ENCODE measurements at regions not wholly inside any gene's neighbourhood (a gene's known extent, or its start where the extent isn't known, plus 50 kb on each side); places are given as distances from the start of the nearest gene placed in this dataset.

DNA sequence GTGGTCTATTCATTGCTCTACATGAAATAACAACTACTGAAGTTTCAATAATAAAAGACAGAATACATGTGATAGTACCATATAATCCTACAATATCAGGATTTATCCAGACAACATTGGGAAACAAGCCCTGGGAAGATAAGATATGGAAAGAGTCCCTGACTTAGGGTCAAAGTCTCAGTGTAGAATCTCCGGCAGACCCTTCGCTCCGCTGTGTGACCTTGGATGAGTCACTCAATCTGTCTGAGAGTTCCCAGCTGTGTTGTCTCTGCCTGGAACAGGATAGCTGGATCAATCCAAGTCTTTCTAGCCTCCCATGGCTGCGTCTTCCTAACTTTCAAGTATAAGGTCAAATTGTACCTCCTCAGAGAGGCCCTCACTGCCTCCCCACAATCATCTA, 335.9 kb downstream of the TMEM114 start:
- Mint-ChIP-seq H3K4me3 (no peak overlapping the region), H3K9me3 (no peaks in the 10 kb centered on the region), H3K4me1 (peaks cover 19% of the 10 kb centered on the region), H3K27ac (no peak overlapping the region), H3K27me3 (ENCODE audit: insufficient read depth, low read depth, poor library complexity) (peaks cover 13% of the 10 kb centered on the region), H3K36me3 (ENCODE audit: low read depth) (no peaks in the 10 kb centered on the region)
- Histone ChIP-seq H3K36me3 (ENCODE audit: insufficient read depth) (no peaks in the 10 kb centered on the region), H3K9me2 (ENCODE audit: insufficient read depth) (no peaks in the 10 kb centered on the region), H4K20me1 (replicated peaks; ENCODE audit: insufficient read depth) (no peaks in the 10 kb centered on the region), H2AFZ (no peak overlapping the region), H3K27ac (ENCODE audit: low read depth) (no peak overlapping the region), H3K4me1 (ENCODE audit: insufficient read depth) (no peaks in the 10 kb centered on the region; the same call in 1 of the 2 replicates), H3K27me3 (ENCODE audit: insufficient read depth) (no peaks in the 10 kb centered on the region), H3K79me2 (replicated peaks; ENCODE audit: insufficient read depth) (no peaks in the 10 kb centered on the region), H3K4me2 (no peak overlapping the region), H3F3A (replicated peaks; ENCODE audit: low read depth) (no peaks in the 10 kb centered on the region), H3K4me3 (no peak overlapping the region)
- no peak for DNase-seq (ENCODE audit: low spot score)
- no peak for ATAC-seq
- TF ChIP-seq JUNB (IDR thresholded peaks at IDR 0.05; ENCODE audit: unreplicated experiment) (no peak), ZNF114 (CRISPR knock-in tag; IDR thresholded peaks at IDR 0.05) (no peak), CREB1 (CRISPR knock-in tag; IDR thresholded peaks at IDR 0.05; ENCODE audit: low read depth) (no peak)
- TF ChIP-seq, protein P1, sequence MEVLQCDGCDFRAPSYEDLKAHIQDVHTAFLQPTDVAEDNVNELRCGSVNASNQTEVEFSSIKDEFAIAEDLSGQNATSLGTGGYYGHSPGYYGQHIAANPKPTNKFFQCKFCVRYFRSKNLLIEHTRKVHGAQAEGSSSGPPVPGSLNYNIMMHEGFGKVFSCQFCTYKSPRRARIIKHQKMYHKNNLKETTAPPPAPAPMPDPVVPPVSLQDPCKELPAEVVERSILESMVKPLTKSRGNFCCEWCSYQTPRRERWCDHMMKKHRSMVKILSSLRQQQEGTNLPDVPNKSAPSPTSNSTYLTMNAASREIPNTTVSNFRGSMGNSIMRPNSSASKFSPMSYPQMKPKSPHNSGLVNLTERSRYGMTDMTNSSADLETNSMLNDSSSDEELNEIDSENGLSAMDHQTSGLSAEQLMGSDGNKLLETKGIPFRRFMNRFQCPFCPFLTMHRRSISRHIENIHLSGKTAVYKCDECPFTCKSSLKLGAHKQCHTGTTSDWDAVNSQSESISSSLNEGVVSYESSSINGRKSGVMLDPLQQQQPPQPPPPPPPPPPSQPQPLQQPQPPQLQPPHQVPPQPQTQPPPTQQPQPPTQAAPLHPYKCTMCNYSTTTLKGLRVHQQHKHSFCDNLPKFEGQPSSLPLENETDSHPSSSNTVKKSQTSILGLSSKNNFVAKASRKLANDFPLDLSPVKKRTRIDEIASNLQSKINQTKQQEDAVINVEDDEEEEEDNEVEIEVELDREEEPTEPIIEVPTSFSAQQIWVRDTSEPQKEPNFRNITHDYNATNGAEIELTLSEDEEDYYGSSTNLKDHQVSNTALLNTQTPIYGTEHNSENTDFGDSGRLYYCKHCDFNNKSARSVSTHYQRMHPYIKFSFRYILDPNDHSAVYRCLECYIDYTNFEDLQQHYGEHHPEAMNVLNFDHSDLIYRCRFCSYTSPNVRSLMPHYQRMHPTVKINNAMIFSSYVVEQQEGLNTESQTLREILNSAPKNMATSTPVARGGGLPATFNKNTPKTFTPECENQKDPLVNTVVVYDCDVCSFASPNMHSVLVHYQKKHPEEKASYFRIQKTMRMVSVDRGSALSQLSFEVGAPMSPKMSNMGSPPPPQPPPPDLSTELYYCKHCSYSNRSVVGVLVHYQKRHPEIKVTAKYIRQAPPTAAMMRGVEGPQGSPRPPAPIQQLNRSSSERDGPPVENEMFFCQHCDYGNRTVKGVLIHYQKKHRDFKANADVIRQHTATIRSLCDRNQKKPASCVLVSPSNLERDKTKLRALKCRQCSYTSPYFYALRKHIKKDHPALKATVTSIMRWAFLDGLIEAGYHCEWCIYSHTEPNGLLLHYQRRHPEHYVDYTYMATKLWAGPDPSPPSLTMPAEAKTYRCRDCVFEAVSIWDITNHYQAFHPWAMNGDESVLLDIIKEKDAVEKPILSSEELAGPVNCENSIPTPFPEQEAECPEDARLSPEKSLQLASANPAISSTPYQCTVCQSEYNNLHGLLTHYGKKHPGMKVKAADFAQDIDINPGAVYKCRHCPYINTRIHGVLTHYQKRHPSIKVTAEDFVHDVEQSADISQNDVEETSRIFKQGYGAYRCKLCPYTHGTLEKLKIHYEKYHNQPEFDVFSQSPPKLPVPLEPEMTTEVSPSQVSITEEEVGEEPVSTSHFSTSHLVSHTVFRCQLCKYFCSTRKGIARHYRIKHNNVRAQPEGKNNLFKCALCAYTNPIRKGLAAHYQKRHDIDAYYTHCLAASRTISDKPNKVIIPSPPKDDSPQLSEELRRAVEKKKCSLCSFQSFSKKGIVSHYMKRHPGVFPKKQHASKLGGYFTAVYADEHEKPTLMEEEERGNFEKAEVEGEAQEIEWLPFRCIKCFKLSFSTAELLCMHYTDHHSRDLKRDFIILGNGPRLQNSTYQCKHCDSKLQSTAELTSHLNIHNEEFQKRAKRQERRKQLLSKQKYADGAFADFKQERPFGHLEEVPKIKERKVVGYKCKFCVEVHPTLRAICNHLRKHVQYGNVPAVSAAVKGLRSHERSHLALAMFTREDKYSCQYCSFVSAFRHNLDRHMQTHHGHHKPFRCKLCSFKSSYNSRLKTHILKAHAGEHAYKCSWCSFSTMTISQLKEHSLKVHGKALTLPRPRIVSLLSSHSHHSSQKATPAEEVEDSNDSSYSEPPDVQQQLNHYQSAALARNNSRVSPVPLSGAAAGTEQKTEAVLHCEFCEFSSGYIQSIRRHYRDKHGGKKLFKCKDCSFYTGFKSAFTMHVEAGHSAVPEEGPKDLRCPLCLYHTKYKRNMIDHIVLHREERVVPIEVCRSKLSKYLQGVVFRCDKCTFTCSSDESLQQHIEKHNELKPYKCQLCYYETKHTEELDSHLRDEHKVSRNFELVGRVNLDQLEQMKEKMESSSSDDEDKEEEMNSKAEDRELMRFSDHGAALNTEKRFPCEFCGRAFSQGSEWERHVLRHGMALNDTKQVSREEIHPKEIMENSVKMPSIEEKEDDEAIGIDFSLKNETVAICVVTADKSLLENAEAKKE (CRISPR knock-in tag; IDR thresholded peaks at IDR 0.05): no peak
- TF ChIP-seq, protein P2, sequence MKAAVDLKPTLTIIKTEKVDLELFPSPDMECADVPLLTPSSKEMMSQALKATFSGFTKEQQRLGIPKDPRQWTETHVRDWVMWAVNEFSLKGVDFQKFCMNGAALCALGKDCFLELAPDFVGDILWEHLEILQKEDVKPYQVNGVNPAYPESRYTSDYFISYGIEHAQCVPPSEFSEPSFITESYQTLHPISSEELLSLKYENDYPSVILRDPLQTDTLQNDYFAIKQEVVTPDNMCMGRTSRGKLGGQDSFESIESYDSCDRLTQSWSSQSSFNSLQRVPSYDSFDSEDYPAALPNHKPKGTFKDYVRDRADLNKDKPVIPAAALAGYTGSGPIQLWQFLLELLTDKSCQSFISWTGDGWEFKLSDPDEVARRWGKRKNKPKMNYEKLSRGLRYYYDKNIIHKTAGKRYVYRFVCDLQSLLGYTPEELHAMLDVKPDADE (IDR thresholded peaks at IDR 0.05): no peak
- TF ChIP-seq, protein P3, sequence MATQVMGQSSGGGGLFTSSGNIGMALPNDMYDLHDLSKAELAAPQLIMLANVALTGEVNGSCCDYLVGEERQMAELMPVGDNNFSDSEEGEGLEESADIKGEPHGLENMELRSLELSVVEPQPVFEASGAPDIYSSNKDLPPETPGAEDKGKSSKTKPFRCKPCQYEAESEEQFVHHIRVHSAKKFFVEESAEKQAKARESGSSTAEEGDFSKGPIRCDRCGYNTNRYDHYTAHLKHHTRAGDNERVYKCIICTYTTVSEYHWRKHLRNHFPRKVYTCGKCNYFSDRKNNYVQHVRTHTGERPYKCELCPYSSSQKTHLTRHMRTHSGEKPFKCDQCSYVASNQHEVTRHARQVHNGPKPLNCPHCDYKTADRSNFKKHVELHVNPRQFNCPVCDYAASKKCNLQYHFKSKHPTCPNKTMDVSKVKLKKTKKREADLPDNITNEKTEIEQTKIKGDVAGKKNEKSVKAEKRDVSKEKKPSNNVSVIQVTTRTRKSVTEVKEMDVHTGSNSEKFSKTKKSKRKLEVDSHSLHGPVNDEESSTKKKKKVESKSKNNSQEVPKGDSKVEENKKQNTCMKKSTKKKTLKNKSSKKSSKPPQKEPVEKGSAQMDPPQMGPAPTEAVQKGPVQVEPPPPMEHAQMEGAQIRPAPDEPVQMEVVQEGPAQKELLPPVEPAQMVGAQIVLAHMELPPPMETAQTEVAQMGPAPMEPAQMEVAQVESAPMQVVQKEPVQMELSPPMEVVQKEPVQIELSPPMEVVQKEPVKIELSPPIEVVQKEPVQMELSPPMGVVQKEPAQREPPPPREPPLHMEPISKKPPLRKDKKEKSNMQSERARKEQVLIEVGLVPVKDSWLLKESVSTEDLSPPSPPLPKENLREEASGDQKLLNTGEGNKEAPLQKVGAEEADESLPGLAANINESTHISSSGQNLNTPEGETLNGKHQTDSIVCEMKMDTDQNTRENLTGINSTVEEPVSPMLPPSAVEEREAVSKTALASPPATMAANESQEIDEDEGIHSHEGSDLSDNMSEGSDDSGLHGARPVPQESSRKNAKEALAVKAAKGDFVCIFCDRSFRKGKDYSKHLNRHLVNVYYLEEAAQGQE (IDR thresholded peaks at IDR 0.05; ENCODE audit: unreplicated experiment): no peak

Measured in GM23338 (cell line).